ENCODE measurements at regions not wholly inside any gene's neighbourhood (a gene's known extent, or its start where the extent isn't known, plus 50 kb on each side); places are given as distances from the start of the nearest gene placed in this dataset.

DNA sequence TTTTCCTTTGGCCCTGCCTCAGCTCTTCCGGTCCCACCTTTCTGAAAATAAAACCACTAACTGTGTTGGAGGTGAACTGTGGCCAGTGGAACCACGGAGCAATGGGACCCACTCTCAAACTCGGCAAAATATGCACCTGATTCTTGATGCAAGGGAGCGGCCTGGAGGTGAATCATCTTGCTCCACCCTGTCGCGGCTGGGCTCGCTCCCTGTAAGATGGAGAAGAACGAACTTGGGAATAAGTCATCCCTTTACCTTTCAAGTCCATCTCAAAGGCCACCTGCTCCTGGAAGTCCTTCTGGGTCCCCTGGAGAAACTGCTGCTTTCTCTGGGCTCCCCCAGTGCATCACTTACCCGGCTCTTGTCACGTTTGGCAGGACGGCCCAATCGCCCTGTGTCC is 309.9 kb downstream of the BCL11B start:
- ChIA-PET CTCF (no interaction called here), POLR2A (no interaction called here)
- Histone ChIP-seq H3K4me3 (ENCODE audit: low read depth, low read length) (no peak overlapping the region), H3K9me3 (ENCODE audit: control insufficient read depth, insufficient read depth, low read depth, low read length) (no peaks in the 10 kb centered on the region), H3K36me3 (ENCODE audit: control insufficient read depth in 2 of 2, insufficient read depth in 1 of 2, low read length in 2 of 2) (no peaks in the 10 kb centered on the region), H3K4me1 (ENCODE audit: control insufficient read depth, insufficient read depth, low read length) (no peaks in the 10 kb centered on the region), H3K27ac (ENCODE audit: extremely low read depth, low read depth, low read length) (no peak overlapping the region)
- TF ChIP-seq, protein P1, sequence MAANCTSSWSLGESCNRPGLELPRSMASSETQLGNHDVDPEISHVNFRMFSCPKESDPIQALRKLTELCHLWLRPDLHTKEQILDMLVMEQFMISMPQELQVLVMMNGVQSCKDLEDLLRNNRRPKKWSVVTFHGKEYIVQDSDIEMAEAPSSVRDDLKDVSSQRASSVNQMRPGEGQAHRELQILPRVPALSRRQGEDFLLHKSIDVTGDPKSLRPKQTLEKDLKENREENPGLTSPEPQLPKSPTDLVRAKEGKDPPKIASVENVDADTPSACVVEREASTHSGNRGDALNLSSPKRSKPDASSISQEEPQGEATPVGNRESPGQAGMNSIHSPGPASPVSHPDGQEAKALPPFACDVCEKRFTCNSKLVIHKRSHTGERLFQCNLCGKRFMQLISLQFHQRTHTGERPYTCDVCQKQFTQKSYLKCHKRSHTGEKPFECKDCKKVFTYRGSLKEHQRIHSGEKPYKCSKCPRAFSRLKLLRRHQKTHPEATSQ (tag by site-specific recombination; IDR thresholded peaks at IDR 0.05), result no peak
- TF ChIP-seq GLIS2 (tag by site-specific recombination; IDR thresholded peaks at IDR 0.05) (no peak), ZNF521 (tag by site-specific recombination; IDR thresholded peaks at IDR 0.05) (no peak), ZNF391 (tag by site-specific recombination; IDR thresholded peaks at IDR 0.05; ENCODE audit: borderline replicate concordance, low read depth) (no peak)
- TF ChIP-seq, protein P2, sequence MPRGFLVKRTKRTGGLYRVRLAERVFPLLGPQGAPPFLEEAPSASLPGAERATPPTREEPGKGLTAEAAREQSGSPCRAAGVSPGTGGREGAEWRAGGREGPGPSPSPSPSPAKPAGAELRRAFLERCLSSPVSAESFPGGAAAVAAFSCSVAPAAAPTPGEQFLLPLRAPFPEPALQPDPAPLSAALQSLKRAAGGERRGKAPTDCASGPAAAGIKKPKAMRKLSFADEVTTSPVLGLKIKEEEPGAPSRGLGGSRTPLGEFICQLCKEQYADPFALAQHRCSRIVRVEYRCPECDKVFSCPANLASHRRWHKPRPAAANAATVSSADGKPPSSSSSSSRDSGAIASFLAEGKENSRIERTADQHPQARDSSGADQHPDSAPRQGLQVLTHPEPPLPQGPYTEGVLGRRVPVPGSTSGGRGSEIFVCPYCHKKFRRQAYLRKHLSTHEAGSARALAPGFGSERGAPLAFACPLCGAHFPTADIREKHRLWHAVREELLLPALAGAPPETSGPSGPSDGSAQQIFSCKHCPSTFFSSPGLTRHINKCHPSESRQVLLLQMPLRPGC (tag by site-specific recombination; IDR thresholded peaks at IDR 0.05), result no peak
- TF ChIP-seq, protein P3, sequence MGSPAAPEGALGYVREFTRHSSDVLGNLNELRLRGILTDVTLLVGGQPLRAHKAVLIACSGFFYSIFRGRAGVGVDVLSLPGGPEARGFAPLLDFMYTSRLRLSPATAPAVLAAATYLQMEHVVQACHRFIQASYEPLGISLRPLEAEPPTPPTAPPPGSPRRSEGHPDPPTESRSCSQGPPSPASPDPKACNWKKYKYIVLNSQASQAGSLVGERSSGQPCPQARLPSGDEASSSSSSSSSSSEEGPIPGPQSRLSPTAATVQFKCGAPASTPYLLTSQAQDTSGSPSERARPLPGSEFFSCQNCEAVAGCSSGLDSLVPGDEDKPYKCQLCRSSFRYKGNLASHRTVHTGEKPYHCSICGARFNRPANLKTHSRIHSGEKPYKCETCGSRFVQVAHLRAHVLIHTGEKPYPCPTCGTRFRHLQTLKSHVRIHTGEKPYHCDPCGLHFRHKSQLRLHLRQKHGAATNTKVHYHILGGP (tag by site-specific recombination; IDR thresholded peaks at IDR 0.05), result no peak
- TF ChIP-seq, protein P4, sequence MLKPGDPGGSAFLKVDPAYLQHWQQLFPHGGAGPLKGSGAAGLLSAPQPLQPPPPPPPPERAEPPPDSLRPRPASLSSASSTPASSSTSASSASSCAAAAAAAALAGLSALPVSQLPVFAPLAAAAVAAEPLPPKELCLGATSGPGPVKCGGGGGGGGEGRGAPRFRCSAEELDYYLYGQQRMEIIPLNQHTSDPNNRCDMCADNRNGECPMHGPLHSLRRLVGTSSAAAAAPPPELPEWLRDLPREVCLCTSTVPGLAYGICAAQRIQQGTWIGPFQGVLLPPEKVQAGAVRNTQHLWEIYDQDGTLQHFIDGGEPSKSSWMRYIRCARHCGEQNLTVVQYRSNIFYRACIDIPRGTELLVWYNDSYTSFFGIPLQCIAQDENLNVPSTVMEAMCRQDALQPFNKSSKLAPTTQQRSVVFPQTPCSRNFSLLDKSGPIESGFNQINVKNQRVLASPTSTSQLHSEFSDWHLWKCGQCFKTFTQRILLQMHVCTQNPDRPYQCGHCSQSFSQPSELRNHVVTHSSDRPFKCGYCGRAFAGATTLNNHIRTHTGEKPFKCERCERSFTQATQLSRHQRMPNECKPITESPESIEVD (tag by site-specific recombination; IDR thresholded peaks at IDR 0.05), result no peak
- TF ChIP-seq, protein P5, sequence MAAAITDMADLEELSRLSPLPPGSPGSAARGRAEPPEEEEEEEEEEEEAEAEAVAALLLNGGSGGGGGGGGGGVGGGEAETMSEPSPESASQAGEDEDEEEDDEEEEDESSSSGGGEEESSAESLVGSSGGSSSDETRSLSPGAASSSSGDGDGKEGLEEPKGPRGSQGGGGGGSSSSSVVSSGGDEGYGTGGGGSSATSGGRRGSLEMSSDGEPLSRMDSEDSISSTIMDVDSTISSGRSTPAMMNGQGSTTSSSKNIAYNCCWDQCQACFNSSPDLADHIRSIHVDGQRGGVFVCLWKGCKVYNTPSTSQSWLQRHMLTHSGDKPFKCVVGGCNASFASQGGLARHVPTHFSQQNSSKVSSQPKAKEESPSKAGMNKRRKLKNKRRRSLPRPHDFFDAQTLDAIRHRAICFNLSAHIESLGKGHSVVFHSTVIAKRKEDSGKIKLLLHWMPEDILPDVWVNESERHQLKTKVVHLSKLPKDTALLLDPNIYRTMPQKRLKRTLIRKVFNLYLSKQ (tag by site-specific recombination; IDR thresholded peaks at IDR 0.05; ENCODE audit: borderline replicate concordance), result no peak

DNA sequence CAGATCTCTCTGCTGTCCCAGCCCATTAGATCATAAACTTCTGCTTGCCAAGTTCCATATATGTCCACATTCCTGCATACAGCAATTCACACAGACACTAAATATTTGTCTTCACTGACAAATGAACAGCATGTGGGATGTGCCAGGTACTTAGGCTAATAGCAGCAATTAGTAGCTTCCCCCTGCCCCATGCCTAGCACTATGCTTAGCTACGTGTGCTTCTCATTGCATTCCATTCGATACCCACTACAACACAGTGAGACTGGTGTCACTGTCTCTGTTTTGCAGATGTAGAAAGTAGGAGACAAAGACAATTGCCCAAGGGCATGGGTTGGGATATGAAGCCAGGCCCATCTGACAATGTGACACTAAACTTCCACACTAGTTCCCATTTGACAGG is 308.4 kb downstream of the BCL11B start:
- H3K36me3 ChIP-seq (ENCODE audit: control insufficient read depth in 2 of 2, insufficient read depth in 1 of 2, low read length in 2 of 2), result no peaks in the 10 kb centered on the region
- no peak overlapping the region for H3K4me3 ChIP-seq (ENCODE audit: low read depth, low read length)
- ChIA-PET POLR2A (no interaction called here), CTCF (no interaction called here)
- no peaks in the 10 kb centered on the region for H3K9me3 ChIP-seq (ENCODE audit: control insufficient read depth, insufficient read depth, low read depth, low read length)
- no peaks in the 10 kb centered on the region for H3K4me1 ChIP-seq (ENCODE audit: control insufficient read depth, insufficient read depth, low read length)
- no peak overlapping the region for H3K27ac ChIP-seq (ENCODE audit: extremely low read depth, low read depth, low read length)
- TF ChIP-seq ZNF48 (tag by site-specific recombination; IDR thresholded peaks at IDR 0.05) (no peak), SETDB1 (IDR thresholded peaks at IDR 0.05; ENCODE audit: insufficient read length, low read length) (no peak), ZXDB (tag by site-specific recombination; IDR thresholded peaks at IDR 0.05) (no peak), ZNF37A (tag by site-specific recombination; IDR thresholded peaks at IDR 0.05) (no peak), WT1 (tag by site-specific recombination; IDR thresholded peaks at IDR 0.05) (no peak), ZNF561 (tag by site-specific recombination; IDR thresholded peaks at IDR 0.05; ENCODE audit: borderline replicate concordance) (no peak), ZFHX2 (tag by site-specific recombination; conservative IDR thresholded peaks at IDR 0.05) (no peak), ZNF529 (tag by site-specific recombination; IDR thresholded peaks at IDR 0.05; ENCODE audit: insufficient replicate concordance) (no peak), ZNF555 (tag by site-specific recombination; conservative IDR thresholded peaks at IDR 0.05) (no peak), ZNF747 (tag by site-specific recombination; IDR thresholded peaks at IDR 0.05) (no peak), ZNF155 (tag by site-specific recombination; IDR thresholded peaks at IDR 0.05) (no peak)
- TF ChIP-seq, protein P6, sequence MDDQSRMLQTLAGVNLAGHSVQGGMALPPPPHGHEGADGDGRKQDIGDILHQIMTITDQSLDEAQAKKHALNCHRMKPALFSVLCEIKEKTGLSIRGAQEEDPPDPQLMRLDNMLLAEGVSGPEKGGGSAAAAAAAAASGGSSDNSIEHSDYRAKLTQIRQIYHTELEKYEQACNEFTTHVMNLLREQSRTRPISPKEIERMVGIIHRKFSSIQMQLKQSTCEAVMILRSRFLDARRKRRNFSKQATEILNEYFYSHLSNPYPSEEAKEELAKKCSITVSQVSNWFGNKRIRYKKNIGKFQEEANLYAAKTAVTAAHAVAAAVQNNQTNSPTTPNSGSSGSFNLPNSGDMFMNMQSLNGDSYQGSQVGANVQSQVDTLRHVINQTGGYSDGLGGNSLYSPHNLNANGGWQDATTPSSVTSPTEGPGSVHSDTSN (CRISPR knock-in tag; IDR thresholded peaks at IDR 0.05), result no peak
- TF ChIP-seq, protein P7, sequence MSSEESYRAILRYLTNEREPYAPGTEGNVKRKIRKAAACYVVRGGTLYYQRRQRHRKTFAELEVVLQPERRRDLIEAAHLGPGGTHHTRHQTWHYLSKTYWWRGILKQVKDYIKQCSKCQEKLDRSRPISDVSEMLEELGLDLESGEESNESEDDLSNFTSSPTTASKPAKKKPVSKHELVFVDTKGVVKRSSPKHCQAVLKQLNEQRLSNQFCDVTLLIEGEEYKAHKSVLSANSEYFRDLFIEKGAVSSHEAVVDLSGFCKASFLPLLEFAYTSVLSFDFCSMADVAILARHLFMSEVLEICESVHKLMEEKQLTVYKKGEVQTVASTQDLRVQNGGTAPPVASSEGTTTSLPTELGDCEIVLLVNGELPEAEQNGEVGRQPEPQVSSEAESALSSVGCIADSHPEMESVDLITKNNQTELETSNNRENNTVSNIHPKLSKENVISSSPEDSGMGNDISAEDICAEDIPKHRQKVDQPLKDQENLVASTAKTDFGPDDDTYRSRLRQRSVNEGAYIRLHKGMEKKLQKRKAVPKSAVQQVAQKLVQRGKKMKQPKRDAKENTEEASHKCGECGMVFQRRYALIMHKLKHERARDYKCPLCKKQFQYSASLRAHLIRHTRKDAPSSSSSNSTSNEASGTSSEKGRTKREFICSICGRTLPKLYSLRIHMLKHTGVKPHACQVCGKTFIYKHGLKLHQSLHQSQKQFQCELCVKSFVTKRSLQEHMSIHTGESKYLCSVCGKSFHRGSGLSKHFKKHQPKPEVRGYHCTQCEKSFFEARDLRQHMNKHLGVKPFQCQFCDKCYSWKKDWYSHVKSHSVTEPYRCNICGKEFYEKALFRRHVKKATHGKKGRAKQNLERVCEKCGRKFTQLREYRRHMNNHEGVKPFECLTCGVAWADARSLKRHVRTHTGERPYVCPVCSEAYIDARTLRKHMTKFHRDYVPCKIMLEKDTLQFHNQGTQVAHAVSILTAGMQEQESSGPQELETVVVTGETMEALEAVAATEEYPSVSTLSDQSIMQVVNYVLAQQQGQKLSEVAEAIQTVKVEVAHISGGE (tag by site-specific recombination; conservative IDR thresholded peaks at IDR 0.05; ENCODE audit: low read depth), result no peak
